GM20431 (cell line): ENCODE measurements at regions not wholly inside any gene's neighbourhood (a gene's known extent, or its start where the extent isn't known, plus 50 kb on each side); places are given as distances from the start of the nearest gene placed in this dataset.
"Not testable (repeated sequence)": the region's sequence is repeated elsewhere in the genome, so short reads cannot be mapped to it uniquely, and the experiment has no call there.

Experiments
- in situ Hi-C: fragments of 300-500 bp; cut with MseI, MboI; formaldehyde crosslinking; loops from one replicate; pipeline ENCODE4 v1.15.0; 2020; ENCODE audit warnings: low sequenced_read_pairs; ENCODE audit not compliant: unreplicated experiment

DNA sequence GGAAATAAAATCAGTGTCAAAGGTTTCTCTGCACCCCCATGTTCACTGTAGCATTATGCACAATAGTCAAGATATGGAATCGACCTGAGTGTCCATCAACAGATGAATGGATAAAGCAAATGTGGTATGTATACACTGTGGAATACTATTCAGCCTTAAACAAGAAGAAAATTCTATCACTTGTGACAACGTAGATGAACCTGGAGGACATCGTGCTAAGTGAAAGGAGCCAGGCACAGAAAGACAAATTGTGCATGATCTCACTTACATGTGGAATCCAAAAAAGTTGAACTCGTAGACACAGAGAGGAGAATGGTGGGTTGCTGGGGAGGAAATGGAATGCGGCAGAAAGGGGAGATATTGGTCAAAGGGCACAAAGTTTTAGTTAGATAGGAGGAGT is 136.3 kb upstream of the ESR1 start:
- in situ Hi-C loops: no loop called here

DNA sequence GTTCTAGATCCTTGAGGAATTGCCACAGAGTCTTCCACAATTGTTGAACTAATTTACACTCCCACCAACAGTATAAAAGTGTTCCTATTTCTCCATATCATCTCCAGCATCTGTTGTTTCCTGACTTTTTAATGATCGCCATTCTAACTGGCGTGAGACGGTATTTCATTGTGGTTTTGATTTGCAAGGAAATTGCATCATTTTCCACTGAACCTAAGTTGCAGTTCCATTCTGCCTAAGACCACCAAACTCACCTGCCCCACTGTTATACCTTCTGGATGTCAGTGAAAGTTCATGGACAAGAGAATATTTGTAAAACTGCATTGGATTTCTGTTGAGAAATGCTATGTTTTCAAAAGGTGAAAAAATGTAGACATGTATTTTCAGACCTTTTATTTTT is 132.9 kb upstream of the ESR1 start:
- in situ Hi-C loops: no loop called here

DNA sequence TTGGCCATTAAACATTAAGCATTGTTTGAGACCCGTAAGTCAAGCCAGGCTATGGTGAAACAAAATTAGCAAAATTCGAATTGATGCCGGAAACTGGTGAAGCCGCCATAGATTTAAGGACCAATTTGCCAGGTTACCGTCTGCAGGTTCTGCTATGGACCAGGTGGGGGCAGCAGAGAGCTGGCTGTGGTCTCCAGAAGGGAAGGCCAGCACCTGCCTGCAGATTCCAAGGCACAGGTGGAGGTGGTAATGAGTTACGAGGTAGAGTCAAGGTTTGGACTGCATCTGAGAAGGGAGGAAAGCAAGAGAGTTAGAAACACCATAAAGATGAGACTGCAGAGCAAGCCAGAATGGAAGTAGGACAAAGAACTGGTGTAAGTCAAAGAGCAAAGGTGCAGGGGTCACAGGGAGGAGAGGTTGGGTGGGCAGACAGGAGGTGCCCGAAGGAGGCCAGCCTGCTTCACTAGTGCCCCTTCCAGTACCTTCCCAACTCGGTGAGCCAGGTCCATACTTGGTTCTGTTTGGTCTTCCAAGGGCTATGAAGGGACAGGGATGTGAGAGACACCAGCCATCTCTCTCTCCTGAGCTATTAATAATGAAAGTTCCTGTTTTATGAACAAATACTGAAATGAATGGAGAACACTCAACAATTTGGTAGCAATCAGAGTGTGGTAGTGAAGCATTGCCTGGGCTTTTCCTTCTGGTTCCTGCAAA is 131.6 kb upstream of the ESR1 start:
- in situ Hi-C loops: no loop called here

DNA sequence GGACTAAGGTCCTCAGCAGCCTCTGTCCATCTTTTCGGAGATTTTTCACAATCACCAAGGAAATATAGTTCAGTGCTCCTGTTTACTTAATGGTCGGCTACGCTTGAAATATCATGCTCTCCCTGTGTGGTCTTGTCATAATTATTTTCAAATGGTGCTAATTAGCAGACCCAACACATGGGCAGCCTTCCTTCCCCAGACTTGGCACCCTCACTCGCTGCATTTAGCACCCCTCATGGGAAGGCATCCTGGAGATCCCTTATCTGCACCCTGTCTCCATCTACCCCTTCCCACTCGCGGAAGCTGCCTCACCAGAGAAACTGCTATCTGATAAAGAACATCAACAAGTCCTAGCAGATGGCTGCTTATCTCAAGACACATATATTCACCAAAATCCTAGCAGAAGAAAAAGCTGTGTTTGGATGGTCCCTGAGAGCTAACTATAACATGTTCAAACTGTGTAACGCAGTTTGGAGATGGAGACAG is 131.0 kb upstream of the ESR1 start:
- in situ Hi-C loops: no loop called here

DNA sequence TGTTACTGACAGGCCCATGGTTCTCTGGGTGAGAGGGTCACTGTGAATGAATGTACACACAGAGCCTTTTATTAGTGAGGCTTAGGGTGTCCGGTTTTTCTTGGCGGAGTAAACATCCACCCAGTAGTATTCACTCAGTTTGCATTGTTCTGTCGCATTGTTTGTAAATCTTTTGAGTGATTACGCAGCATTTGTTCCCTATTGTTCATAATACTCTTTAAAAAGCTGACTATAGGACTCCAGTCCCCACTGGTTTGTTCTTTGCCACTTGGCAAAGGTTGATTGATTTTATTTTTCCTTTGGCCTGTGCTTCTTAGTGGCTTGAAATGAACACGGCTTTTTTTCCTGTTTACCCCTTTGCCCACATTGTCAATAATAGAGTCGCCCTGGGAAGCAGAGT is 130.1 kb upstream of the ESR1 start:
- in situ Hi-C loops: no loop called here

DNA sequence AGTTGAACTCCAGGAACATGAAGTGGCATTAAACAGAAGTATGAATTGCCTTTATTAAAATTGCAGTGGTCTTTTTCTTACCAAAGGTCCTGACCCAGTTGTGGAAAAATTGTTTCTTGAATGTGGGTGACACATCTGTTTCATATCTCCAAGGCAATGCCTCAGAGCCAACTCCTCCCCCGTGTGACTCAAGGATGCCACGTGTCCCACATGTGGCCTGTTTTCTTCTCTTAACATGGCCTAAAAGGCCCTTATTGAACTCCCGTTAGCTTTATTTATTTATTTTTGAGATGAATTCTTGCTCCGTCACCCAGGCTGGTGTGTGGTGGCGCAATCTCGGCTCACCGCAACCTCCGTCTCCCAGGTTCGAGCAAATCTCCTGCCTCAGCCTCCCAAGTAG is 128.4 kb upstream of the ESR1 start:
- in situ Hi-C loops: no loop called here

DNA sequence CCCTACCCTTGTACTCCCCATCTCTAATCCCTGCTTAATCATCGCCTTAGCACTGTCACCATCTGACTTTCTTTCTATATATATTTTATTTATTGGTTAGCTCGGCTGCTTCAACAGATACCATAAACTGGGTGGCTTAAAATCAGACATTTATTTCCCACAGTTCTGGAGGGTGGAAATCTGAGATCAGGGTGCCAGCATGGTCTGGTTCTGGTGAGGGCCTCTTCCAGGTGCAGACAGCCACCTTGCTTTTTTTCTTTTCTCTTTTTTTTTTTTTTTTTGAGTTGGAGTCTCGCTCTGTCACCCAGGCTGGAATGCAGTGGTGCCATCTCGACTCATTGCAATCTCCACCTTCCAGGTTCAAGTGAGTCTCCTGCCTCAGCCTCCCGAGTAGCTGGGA is 127.5 kb upstream of the ESR1 start:
- in situ Hi-C loops: no loop called here

DNA sequence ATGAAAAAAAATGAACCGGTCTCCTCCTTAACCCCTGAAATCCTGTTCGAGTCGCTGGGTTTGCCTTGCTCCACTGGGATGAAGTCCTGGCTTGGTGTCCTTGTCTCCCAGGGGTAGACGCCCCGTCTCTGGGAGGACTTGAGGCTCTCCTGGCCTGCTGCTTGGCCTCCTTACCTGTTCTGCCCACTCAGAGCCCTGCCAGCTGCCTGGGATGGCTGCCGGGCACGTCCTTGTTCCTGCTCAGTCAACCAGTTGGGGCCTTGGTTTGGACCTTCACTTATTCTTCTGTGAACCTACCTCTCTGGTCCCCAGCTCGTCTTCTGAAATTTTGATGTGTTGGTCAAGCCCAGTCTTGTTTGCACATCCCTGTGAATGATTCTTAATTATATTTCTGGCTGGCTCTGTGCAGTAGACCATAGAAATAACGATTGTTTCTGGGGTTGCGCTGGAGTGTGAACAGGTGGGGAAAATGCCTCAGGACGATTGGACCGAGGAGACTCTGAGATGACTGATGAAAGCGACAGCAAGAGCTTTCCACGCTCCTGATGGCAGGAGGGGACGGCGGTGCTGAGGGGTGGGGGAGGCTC is 126.5 kb upstream of the ESR1 start:
- in situ Hi-C loops: no loop called here

DNA sequence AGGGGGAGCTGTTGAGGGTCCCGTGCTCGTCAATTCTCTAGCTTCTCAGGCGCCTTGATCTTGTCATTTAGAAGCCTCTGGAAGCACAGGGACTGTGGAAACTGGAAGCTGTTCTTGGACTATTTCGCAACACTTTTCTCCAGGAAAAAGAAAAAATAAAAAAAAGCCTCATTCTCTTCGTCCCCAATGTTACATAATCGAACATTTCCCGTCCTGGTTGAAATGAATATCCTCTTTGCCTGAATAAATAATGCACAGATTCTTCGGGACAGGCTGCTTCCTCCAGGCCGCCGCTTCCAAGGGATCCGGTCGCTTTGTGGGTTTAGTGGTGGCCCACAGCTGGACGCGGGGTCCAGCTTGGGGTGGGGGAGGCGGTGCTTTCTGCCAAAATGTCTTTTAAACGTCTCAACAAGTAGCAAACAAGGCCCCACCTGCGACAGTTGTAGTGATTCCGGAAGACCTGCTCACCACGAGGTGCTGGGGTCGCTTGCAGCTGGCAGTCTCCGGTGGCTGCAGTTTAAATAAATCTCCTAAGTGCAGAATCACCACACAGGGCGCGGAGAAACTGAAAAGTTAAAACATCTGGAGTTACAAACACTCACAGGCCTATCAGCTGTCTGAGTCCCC is 125.9 kb upstream of the ESR1 start:
- in situ Hi-C loops: no loop called here

DNA sequence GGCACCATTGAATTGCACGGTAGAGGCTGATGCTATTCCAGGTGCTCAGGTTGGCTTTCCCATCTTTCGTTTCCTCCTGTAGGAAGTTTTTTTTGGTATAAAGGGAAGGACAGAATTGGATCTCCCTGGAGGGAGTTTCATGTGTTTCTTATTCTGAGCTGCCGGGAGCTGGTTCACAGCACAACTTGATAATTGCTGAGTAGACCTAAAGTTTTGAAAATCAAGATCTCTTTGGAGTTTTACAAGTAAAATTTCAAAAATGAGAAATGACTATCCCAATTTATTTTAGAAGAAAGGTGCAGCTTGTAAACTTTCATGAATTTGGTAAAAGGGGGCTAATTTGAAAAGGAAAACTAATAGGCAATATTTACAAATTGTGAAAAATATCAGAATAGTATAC is 125.2 kb upstream of the ESR1 start:
- in situ Hi-C loops: no loop called here

DNA sequence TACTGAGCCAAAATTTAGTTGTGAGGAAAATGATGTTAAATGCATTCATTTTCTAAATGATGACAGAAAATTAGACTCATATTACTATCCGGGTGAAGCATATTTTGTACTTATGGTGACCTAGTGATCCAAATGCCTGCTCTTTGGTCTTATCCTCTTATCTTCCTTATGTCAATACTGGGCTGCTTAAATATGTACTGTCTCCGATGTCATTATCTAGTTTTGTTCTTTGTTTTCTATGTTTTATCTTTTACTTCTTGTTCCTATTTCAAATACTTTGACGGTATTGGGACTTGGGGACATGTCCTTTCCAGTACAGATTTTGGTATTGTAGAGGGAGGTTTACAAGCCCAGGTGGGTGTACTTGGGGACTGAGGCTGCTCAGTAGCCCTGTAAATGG is 124.6 kb upstream of the ESR1 start:
- in situ Hi-C loops: no loop called here

DNA sequence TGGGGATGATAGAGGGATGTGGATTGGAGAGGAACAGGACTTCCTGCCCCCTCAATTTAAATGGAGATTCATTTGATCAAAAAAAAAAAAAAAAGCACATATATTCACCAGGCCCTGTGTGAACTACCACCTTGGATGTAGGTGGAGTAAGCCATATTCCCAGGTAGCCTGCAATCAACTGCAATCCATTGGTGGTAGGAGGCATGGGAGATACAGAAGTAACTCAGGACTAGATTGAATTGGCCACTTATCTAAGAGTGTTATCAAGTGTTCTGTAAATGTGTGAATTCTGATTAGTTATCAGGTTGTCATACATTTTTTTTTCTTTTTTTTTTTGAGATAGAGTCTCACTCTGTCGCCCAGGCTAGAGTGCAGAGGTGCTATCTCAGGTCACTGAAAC is 124.1 kb upstream of the ESR1 start:
- in situ Hi-C loops: no loop called here

DNA sequence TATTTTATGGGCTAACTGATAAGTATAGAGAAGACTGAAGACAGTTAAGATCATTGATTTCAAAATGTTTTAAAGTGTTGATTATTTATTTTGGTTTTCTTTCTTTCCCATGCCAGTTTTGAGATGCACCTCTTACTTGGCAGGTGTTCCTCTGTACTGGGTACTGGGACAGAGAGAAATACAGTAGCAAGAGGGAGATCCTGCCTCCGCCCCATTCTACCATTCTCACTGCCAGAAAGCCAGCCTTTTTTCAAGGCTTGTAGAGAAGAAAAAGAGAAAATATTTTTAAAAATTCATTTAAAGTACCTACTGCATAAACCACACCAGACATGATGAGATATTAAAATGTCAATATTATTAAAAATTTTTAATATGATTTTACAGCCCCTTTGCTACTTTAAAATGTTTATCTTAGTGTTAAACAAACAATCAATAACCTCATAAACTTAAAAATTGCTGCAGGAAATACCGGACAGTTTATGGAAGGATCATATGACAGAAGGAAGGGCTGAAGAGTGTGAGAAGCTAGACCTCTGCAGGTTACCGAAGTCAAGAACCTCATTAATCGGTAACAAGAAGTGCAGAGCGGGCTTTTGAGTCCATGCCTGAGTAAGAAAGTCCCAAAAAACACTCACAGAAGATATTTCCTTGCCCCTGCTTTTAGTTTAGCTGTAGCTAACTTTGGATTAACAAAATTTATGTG is 117.8 kb upstream of the ESR1 start:
- in situ Hi-C loops: no loop called here

DNA sequence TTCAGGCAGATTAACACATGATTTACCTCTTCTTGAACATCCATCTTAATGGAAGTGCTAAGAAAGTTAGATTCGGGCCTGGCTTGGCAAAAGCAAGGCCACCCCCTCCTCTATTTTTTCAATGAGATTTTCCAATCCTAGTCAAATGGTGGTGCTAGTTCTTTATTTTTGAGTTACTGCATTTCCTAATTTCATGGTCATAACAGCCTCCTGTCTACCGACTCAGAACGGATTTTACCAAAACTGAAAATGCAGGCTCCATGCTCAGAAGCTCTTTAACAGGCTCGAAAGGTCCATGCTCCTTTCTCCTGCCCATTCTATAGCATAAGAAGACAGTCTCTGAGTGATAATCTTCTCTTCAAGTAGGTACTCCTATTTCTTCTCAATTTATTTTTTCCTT is 117.2 kb upstream of the ESR1 start:
- in situ Hi-C loops: no loop called here

DNA sequence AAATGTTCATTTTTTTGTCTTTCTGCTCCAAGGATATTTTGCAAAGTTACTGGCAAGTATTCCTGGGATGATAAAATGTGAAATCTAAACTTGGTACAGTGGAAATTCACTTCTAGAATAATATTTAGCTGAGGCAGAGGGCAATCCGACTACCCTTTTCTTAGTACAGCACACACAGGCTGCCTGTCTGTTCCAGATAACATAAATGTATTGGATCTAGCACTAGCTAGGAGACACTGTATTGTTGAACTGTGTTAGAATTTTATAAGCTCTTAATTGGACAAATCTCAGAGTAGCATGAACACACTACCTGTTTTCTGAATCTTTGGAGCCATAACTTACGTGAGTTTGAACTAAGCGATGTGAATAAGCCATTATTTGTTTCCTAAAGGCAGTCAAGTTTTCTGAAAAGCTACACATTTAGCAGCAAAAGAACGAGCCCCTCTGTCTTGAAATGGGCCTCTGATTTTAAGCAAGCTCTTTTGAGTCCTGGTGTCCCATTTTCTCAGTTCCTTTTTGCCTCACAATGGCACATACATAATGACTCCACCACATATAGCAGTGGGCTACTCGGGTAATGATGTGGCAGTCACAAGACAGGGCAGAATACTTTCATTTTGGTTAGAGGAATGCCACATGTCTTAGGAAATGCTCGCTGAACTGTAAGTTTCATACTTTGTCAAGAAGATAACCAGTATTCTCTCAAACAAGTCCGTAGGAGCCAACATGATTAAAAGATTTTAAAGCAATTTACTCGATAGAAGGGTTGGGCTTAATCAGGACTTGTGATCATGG is 116.5 kb upstream of the ESR1 start:
- in situ Hi-C loops: no loop called here

DNA sequence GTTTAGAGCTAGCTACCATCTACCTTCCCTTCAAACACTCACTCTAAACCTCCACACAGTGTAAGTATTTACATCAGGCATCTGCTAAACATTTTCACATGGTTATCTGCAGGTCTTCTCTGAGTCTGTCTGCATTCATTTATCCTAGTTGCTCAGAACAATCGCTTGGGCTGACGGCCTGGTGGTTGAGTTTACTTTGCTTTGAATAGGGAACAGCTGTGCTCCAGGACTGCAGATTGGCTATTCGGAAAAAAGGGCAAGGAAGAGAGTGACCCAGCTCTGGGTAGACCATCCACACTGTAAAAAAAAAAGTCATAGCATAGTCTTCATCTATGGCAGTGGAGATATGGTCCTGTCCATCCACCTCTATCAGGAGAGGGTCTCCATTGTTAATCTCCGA is 115.3 kb upstream of the ESR1 start:
- in situ Hi-C loops: no loop called here

DNA sequence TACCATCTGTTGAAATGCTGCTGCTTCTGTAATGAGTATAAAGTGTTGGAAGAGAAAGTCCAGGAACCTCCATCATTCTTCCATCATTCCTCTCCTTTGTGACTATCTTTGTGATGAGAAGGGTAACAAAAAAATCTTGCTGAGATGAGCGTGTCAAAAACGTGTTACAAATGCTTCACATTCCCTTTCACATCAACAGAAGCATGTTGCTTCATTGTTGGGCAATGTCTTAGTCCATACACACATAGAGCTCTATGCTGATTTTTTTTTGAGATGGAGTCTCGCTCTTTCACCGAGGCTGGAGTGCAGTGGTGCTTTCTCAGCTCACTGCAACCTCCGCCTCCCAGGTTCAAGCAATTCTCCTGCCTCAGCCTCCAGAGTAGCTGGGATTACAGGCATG is 114.1 kb upstream of the ESR1 start:
- in situ Hi-C loops: no loop called here

DNA sequence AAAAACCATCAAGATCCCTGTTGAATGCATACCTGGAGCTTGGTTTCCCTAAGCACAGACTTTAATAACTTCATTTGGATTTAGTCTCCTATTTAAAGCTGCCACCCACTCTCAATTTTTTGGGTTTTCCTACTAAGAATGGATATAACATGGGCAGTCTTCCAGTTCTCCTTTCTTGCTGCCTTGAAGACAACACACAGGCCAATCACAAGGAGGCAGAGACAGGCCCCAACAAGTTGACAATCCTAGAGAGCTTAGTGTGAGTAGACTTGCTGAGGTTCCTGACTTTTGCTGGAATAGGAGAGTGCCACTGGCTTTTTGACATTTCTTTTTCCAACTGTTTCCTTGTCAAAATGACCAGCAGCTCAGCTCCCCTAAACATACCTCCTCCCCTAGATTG is 112.3 kb upstream of the ESR1 start:
- in situ Hi-C loops: no loop called here

DNA sequence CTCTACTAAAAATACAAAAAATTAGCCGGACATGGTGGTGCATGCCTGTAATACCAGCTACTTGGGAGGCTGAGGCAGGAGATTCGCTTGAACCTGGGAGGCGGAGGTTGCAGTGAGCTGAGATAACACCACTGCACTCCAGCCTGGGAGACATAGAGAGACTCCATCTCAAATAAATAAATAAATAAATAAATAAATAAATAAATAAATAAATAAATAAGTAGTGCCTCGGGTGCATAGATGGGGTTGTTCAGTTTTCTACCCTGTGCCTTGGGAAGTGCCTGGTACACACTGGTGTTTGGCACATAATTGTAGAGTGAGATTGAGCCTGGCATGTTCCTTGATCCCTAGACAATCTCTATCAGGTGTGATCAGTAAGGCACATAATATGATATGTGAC is 111.2 kb upstream of the ESR1 start:
- in situ Hi-C loops: not testable (repeated sequence)

DNA sequence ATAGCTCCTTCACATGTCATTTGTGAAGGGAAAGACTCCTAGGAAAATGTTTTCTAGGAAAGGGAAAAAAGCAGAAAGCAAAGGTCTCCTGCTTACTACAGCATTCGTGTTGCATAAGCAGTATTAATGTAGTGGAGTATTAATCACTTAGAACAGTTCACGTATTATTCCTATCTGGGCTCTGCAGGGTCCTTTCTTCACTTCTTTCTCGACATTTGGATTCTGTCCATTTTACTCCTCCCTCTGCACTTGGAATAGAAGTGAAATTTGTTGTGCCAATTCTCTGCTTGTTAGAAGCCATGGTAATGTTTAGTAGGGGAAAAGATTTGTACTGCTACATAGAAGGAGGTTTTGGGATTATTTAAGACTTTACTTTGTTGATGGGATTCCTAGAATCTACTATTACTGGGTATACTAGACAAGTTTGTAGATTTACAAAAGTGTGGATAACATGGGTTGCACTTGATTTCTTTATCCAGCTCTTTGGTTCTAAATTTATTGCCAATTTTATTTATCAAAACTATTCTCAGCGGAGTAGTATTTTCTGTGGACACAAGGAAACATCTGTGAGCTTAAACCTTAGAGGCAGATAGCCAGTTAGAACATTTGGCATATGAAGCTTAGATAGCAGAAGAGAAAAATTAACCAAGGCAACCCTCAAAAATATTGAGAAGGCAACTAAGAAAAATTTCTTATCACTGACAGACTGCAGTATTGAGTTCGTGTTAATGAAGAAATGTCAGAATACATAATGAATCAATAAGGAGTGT is 108.4 kb upstream of the ESR1 start:
- in situ Hi-C loops: no loop called here
